ENCODE measurements at regions not wholly inside any gene's neighbourhood (a gene's known extent, or its start where the extent isn't known, plus 50 kb on each side); places are given as distances from the start of the nearest gene placed in this dataset.

- no peaks in the 10 kb centered on the region for H3K79me1 ChIP-seq (ENCODE audit: low read depth, low read length)
- H4K5ac ChIP-seq (ENCODE audit: insufficient read length, low read depth, low read length), result no peak overlapping the region
- no peak overlapping the region for H2BK20ac ChIP-seq (ENCODE audit: low read length)
- 95% methylated on average over 6 of the region's 7 CpGs; no CpG with 5 or more reads in 1 of the 2 experiments for WGBS, 2 experiments (ENCODE audit: extremely low coverage in 1 of 2, insufficient coverage in 1 of 2, insufficient read length in 1 of 2, insufficient replicate concordance in 2 of 2, low coverage in 1 of 2, low lambda C conversion rate in 2 of 2, missing lambda C conversion rate in 1 of 2)
- H2BK120ac ChIP-seq (replicated peaks; ENCODE audit: low read depth, low read length), result no peak overlapping the region
- H3K9me3 ChIP-seq (ENCODE audit: insufficient read depth in 2 of 2, low read depth in 1 of 2, low read length in 1 of 2), result 0 out of 4 replicates have a peak, but pooled peaks cover 0 to 2% of the 10 kb centered on the region in 2 experiments
- no peak overlapping the region for H2BK15ac ChIP-seq (ENCODE audit: low read length)
- DNase-seq (ENCODE audit: low read depth in 1 of 2, low spot score in 2 of 2), result no peak
- H3K36me3 ChIP-seq (ENCODE audit: control insufficient read depth in 2 of 4, insufficient read depth in 4 of 4, low read length in 3 of 4), result no peaks in the 10 kb centered on the region
- no peak overlapping the region for H2BK5ac ChIP-seq (ENCODE audit: low read depth, low read length)
- no peak overlapping the region for H2BK12ac ChIP-seq (ENCODE audit: low read depth, low read length)
- H3K27me3 ChIP-seq (replicated peaks in 1 of 4; ENCODE audit: control insufficient read depth in 3 of 4, extremely low read depth in 1 of 4, insufficient read depth in 3 of 4, low read length in 3 of 4), result no peaks in the 10 kb centered on the region
- H3K9ac ChIP-seq (replicated peaks in 1 of 4; ENCODE audit: extremely low read depth in 1 of 4, low read depth in 3 of 4, low read length in 3 of 4), result no peak overlapping the region
- H3K56ac ChIP-seq (replicated peaks; ENCODE audit: insufficient read length, low read depth, low read length), result no peak overlapping the region
- no peak overlapping the region for H3K23ac ChIP-seq (ENCODE audit: insufficient read length)
- CTCF ChIA-PET (ENCODE audit: partially characterized antibody), result interaction anchor here (0.6 to 2.6 kb wide), 7 partner anchors 19 to 472 kb away, joined by 3 to 12 read pairs (median 3); no protein-coding TSS in a partner anchor
- no peak overlapping the region for H3K14ac ChIP-seq (ENCODE audit: insufficient read length)
- H4K20me1 ChIP-seq (replicated peaks in 1 of 2; ENCODE audit: control insufficient read depth in 1 of 2, insufficient read depth in 2 of 2, low read length in 2 of 2), result no peaks in the 10 kb centered on the region
- no peaks in the 10 kb centered on the region for H3K79me2 ChIP-seq (ENCODE audit: control insufficient read depth in 1 of 2, insufficient read depth in 2 of 2, low read length in 2 of 2)
- H2AFZ ChIP-seq (ENCODE audit: low read length), result no peak overlapping the region
- FAIRE-seq, result no peak
- H4K8ac ChIP-seq (ENCODE audit: extremely low read depth, insufficient read depth, low read length), result no peak overlapping the region
- no peak overlapping the region for H4K91ac ChIP-seq (replicated peaks; ENCODE audit: insufficient read length, low read length)
- H3K4me3 ChIP-seq (ENCODE audit: extremely low read depth in 1 of 4, insufficient read depth in 2 of 4, low read depth in 3 of 4, low read length in 4 of 4), result no peak overlapping the region
- H3K4me2 ChIP-seq (ENCODE audit: insufficient read depth in 1 of 2, low read depth in 2 of 2, low read length in 2 of 2), result no peak overlapping the region; a peak in 1 of 4 replicates
- no peak overlapping the region for H3K27ac ChIP-seq (ENCODE audit: low read depth, low read length)
- H2AK5ac ChIP-seq (ENCODE audit: low read depth, low read length), result no peak overlapping the region
- H3K4me1 ChIP-seq (replicated peaks in 1 of 4; ENCODE audit: control insufficient read depth in 3 of 4, insufficient read depth in 4 of 4, low read length in 3 of 4), result no peaks in the 10 kb centered on the region; a peak in 1 of 7 replicates
- POLR2A ChIA-PET (ENCODE audit: partially characterized antibody), result interaction anchor here (0.6 kb wide), 1 partner anchor 181 kb away, joined by 3 read pairs; no protein-coding TSS in a partner anchor
- no peak overlapping the region for H3K4ac ChIP-seq (replicated peaks; ENCODE audit: insufficient read length, low read depth, low read length)
- H3K18ac ChIP-seq (ENCODE audit: extremely low read depth, low read length), result no peak overlapping the region
- H3K23me2 ChIP-seq (ENCODE audit: low read depth, low read length), result no peaks in the 10 kb centered on the region
- TF ChIP-seq JUND (IDR thresholded peaks at IDR 0.05; ENCODE audit: low read length), result no peak
- TF ChIP-seq JUN (IDR thresholded peaks at IDR 0.05; ENCODE audit: low read depth, low read length), result no peak
- TF ChIP-seq SRF (IDR thresholded peaks at IDR 0.05; ENCODE audit: low read depth, low read length), result no peak
- no peak for TF ChIP-seq EGR1 (IDR thresholded peaks at IDR 0.05; ENCODE audit: borderline replicate concordance, low read depth, low read length)
- no peak for TF ChIP-seq POLR2AphosphoS5 (IDR thresholded peaks at IDR 0.05; ENCODE audit: low read depth, low read length)
- TF ChIP-seq NANOG (IDR thresholded peaks at IDR 0.05; ENCODE audit: insufficient read depth, low read depth, low read length, poor library complexity, severe bottlenecking), result no peak
- no peak for TF ChIP-seq SIN3A (conservative IDR thresholded peaks at IDR 0.05 in 1 of 2, IDR thresholded peaks at IDR 0.05 in 1 of 2; ENCODE audit: low read depth in 1 of 2, low read length in 2 of 2)
- no peak for TF ChIP-seq RNF2 (IDR thresholded peaks at IDR 0.05; ENCODE audit: borderline replicate concordance, low read depth, low read length, missing control alignments, poor library complexity, severe bottlenecking)
- no peak for TF ChIP-seq RBBP5 (IDR thresholded peaks at IDR 0.05; ENCODE audit: borderline replicate concordance, low read depth, low read length)
- TF ChIP-seq ASH2L (IDR thresholded peaks at IDR 0.05; ENCODE audit: low read length), result no peak
- TF ChIP-seq KDM5A (IDR thresholded peaks at IDR 0.05; ENCODE audit: low read length), result no peak
- TF ChIP-seq YY1 (IDR thresholded peaks at IDR 0.05; ENCODE audit: low read depth, low read length), result no peak
Measured at GRCh38 chr19:14322889-14323463, 58.3 kb upstream of the ADGRE5 start.

All from H1 (cell line).